Esophagus muscularis mucosa (tissue), 4 donors: ENCODE measurements at regions not wholly inside any gene's neighbourhood (a gene's known extent, or its start where the extent isn't known, plus 50 kb on each side); places are given as distances from the start of the nearest gene placed in this dataset.

Experiments
- DNase-seq: peaks from one replicate; pipeline ENCODE4 v3.0.0-alpha.2; 2017; ENCODE audit errors: extremely low spot score
- H3K27ac ChIP-seq, 4 donors: fragments of 200-600 bp; sonication (generic); replicated peaks in 1 of 4; 1 replicate in 3 of 4; 2 replicates in 1 of 4; pipeline ENCODE4 v1.5.1; 2016 to 2019; ENCODE audit warnings: mild to moderate bottlenecking in 1 of 4
- H3K27me3 ChIP-seq, 4 donors: fragments of 200-600 bp; sonication (generic); one replicate each; pipeline versions ENCODE4 v1.5.1 to v1.6.0; 2016 to 2019
- H3K36me3 ChIP-seq, 4 donors: fragments of 200-600 bp; sonication (generic); one replicate each; pipeline ENCODE4 v1.5.1; 2016 to 2019
- H3K4me1 ChIP-seq, 4 donors: fragments of 200-600 bp; sonication (generic); one replicate each; pipeline ENCODE4 v1.5.1; 2016 to 2019
- H3K4me3 ChIP-seq, 4 donors: fragments of 200-600 bp; sonication (generic); 1 replicate in 2 of 4; 2 replicates in 2 of 4; pipeline ENCODE4 v1.5.1; 2016 to 2019; ENCODE audit warnings: mild to moderate bottlenecking in 4 of 4, moderate library complexity in 1 of 4
- H3K9me3 ChIP-seq, 4 donors: fragments of 200-600 bp; sonication (generic); 1 replicate in 3 of 4; 2 replicates in 1 of 4; pipeline ENCODE4 v1.5.1; 2016 to 2019
- EP300 ChIP-seq: sonication (generic); formaldehyde crosslinking; IDR thresholded peaks from one replicate; pipeline ENCODE4 v1.6.1; 2017; ENCODE audit warnings: antibody characterized with exemption
- POLR2A ChIP-seq: fragments of 450-650 bp; IDR thresholded peaks from one replicate; pipeline ENCODE4 v1.6.1; 2017; ENCODE audit warnings: antibody characterized with exemption, moderate library complexity, mild to moderate bottlenecking, low read depth
- POLR2AphosphoS5 ChIP-seq, 2 donors: sonication (generic); formaldehyde crosslinking; IDR thresholded peaks; one replicate each; pipeline ENCODE4 v1.6.1; 2017; ENCODE audit warnings: antibody characterized with exemption in 2 of 2
- WGBS: methylation state at CpG from one replicate; pipeline ENCODE4 v1.1.5; 2018; 5-methylcytosine and 5-hydroxymethylcytosine counted together
- intact Hi-C: fragments of 100-400 bp; cut with DNase I; formaldehyde crosslinking; loops from one replicate; pipeline ENCODE4 v1.15.1; 2023
- TF ChIP-seq, protein P1 (sequence below), 3 experiments: fragments of 200-600 bp in 2 of 3; fragments of 450-650 bp in 1 of 3; sonication (generic) in 2 of 3; IDR thresholded peaks; one replicate each; pipeline ENCODE4 v1.5.1; 2017 to 2019; ENCODE audit warnings: antibody characterized with exemption in 3 of 3, mild to moderate bottlenecking in 2 of 3, moderate library complexity in 1 of 3

GRCh38 chr15:80317389-80318182, 65.6 kb upstream of the CTXND1 start:
- peak; percentile 87 for DNase-seq
- intact Hi-C loops, result no loop called here
- TF ChIP-seq EP300 (no peak), POLR2AphosphoS5 (IDR thresholded peaks at IDR 0.05) (peak; percentile 22 to 58)
- no peaks in the 10 kb centered on the region for H3K9me3 ChIP-seq
- H3K27me3 ChIP-seq, result peaks cover 0 to 28% (median 1%) of the 10 kb centered on the region in 4 donors
- H3K36me3 ChIP-seq, result no peaks in the 10 kb centered on the region
- H3K4me3 ChIP-seq, result no peak overlapping the region
- no peaks in the 10 kb centered on the region for H3K4me1 ChIP-seq
- peak overlapping the region in 2 of 4 donors; percentile 23 for H3K27ac ChIP-seq
- 78% methylated on average over 8 of the region's 8 CpGs for WGBS

DNA sequence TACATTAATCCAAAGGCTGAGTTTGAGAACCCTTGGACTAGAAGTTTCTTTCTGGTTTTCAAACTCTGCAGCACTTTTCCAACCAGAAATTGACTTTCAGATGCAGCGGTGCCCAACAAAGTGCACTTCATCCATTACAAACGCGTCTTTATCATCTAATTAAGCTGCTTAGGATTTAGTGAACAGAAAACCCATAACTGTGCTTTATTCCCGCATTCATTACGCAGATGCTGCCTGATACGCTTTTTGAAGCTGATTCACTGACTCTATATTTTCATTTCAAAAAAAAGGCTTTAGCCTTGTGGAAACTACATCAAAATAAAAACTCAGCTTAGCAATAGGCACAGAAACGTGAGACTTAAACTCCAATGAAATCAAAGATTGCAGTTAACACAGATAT, 69.8 kb upstream of the CTXND1 start:
- H3K36me3 ChIP-seq, result no peaks in the 10 kb centered on the region
- TF ChIP-seq POLR2AphosphoS5 (IDR thresholded peaks at IDR 0.05) (no peak), EP300 (no peak)
- TF ChIP-seq, protein P1, sequence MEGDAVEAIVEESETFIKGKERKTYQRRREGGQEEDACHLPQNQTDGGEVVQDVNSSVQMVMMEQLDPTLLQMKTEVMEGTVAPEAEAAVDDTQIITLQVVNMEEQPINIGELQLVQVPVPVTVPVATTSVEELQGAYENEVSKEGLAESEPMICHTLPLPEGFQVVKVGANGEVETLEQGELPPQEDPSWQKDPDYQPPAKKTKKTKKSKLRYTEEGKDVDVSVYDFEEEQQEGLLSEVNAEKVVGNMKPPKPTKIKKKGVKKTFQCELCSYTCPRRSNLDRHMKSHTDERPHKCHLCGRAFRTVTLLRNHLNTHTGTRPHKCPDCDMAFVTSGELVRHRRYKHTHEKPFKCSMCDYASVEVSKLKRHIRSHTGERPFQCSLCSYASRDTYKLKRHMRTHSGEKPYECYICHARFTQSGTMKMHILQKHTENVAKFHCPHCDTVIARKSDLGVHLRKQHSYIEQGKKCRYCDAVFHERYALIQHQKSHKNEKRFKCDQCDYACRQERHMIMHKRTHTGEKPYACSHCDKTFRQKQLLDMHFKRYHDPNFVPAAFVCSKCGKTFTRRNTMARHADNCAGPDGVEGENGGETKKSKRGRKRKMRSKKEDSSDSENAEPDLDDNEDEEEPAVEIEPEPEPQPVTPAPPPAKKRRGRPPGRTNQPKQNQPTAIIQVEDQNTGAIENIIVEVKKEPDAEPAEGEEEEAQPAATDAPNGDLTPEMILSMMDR (IDR thresholded peaks at IDR 0.05), result no peak
- no peak overlapping the region for H3K27ac ChIP-seq
- H3K9me3 ChIP-seq, result peaks cover 0 to 5% (median 0%) of the 10 kb centered on the region in 4 donors
- DNase-seq, result no peak
- H3K4me1 ChIP-seq, result no peaks in the 10 kb centered on the region
- 91% methylated on average over 7 of the region's 7 CpGs for WGBS
- peaks cover 0 to 12% (median 0%) of the 10 kb centered on the region in 4 donors for H3K27me3 ChIP-seq
- no peak overlapping the region for H3K4me3 ChIP-seq
- intact Hi-C loops, result no loop called here

- Histone ChIP-seq H3K4me1 (no peaks in the 10 kb centered on the region), H3K27ac (no peak overlapping the region), H3K4me3 (no peak overlapping the region), H3K9me3 (peaks cover 0 to 5% (median 2%) of the 10 kb centered on the region in 4 donors), H3K36me3 (no peaks in the 10 kb centered on the region), H3K27me3 (peaks cover 0 to 6% (median 0%) of the 10 kb centered on the region in 4 donors)
- WGBS, result 73% methylated on average over 1 of the region's 1 CpG
- intact Hi-C loops, result no loop called here
- TF ChIP-seq, protein P1 (IDR thresholded peaks at IDR 0.05), result peak in 1 of 3 experiments; percentile 2
- TF ChIP-seq POLR2A (no peak), POLR2AphosphoS5 (IDR thresholded peaks at IDR 0.05) (no peak), EP300 (no peak)
- DNase-seq, result no peak
Observed at GRCh38 chr15:80323285-80323684, 71.3 kb upstream of the CTXND1 start.

DNA sequence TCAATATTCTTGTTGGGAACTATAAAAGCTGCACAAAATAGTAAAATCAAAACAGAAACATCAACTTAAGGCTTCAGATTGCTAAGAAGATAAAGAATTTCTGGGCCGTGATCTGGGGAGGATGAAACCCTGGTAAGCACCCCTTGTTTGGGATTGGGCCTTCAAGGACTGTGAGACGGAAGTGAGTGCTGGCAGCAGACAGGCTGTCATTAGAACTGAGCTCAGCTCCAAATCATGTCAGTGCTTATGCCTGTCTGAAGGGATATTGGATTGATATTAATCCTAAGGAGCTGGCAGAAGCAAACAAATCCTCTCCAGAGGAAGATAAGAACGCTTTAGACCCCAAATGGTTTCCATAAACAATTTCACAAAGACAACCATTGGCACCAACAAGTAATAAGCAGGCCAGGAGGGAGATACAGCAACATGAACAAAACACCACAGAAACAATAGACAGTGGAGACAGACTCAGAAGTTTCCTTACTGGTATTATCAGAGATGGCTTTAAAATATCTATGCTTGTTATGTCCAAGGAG, 72.6 kb upstream of the CTXND1 start:
- H3K4me3 ChIP-seq, result no peak overlapping the region
- intact Hi-C loops, result no loop called here
- H3K36me3 ChIP-seq, result no peaks in the 10 kb centered on the region
- peaks cover 0 to 6% (median 0%) of the 10 kb centered on the region in 4 donors for H3K27me3 ChIP-seq
- H3K9me3 ChIP-seq, result peaks cover 0 to 5% (median 2%) of the 10 kb centered on the region in 4 donors
- no peak for DNase-seq
- no peaks in the 10 kb centered on the region for H3K4me1 ChIP-seq
- no peak overlapping the region for H3K27ac ChIP-seq
- 32% methylated on average over 3 of the region's 3 CpGs for WGBS
- TF ChIP-seq POLR2A (no peak), POLR2AphosphoS5 (IDR thresholded peaks at IDR 0.05) (no peak)

DNA sequence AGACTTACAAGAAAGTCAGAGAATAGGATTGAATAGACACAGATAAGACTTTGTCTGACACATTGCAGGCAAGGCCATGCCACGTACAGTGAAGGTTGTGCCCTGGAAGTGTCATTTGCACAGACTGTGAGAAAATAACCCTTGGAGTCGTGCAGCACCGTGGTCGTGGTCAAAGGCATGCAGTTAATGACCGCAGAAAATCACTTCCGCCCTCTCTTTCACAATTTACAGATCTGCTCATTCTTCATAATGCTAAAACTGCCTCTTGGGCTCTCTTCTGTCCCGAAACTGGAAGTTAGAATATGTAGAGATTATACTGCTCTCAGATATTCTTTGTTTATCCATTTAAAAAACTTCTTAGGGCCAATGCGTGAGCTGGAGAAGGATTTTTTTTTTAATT, 73.2 kb upstream of the CTXND1 start:
- 52% methylated on average over 8 of the region's 8 CpGs for WGBS
- Histone ChIP-seq H3K27me3 (peaks cover 0 to 6% (median 0%) of the 10 kb centered on the region in 4 donors), H3K9me3 (peaks cover 0 to 5% (median 2%) of the 10 kb centered on the region in 4 donors), H3K4me3 (no peak overlapping the region), H3K4me1 (no peaks in the 10 kb centered on the region), H3K27ac (no peak overlapping the region), H3K36me3 (no peaks in the 10 kb centered on the region)
- intact Hi-C loops, result no loop called here
- no peak for DNase-seq
- TF ChIP-seq, protein P1 (IDR thresholded peaks at IDR 0.05), result no peak
- TF ChIP-seq POLR2A (no peak), EP300 (no peak)
